Small intestine (tissue), 7 donors: ENCODE measurements at regions not wholly inside any gene's neighbourhood (a gene's known extent, or its start where the extent isn't known, plus 50 kb on each side); places are given as distances from the start of the nearest gene placed in this dataset.

Experiments used
- DNase-seq, 2 donors: peaks; one replicate each; pipeline versions ENCODE4 v3.0.0 to v3.0.0-alpha.2; 2013
- FAIRE-seq: peaks from 2 replicates; lab custom pipeline; 2012; peaks lifted over from hg19 to GRCh38; lab: Jason Lieb, UNC
- H3K27ac ChIP-seq, 3 donors: one replicate each; pipeline ENCODE4 v1.5.1; 2013; ENCODE audit warnings: low read length in 2 of 3, mild to moderate bottlenecking in 2 of 3, control low read depth in 1 of 3, inconsistent platforms in 1 of 3, low read depth in 1 of 3, moderate library complexity in 1 of 3
- H3K27me3 ChIP-seq, 3 donors: one replicate each; pipeline ENCODE4 v1.6.1; 2013; ENCODE audit warnings: low read length in 3 of 3, inconsistent platforms in 1 of 3; ENCODE audit not compliant: control insufficient read depth in 3 of 3, insufficient read depth in 3 of 3
- H3K36me3 ChIP-seq, 3 donors: one replicate each; pipeline ENCODE4 v1.6.1; 2013; ENCODE audit warnings: low read length in 3 of 3, inconsistent platforms in 1 of 3, low read depth in 1 of 3, mild to moderate bottlenecking in 1 of 3, moderate library complexity in 1 of 3; ENCODE audit not compliant: control insufficient read depth in 3 of 3, insufficient read depth in 2 of 3
- H3K4me1 ChIP-seq, 3 donors: one replicate each; pipeline ENCODE4 v1.6.1; 2013; ENCODE audit warnings: low read length in 2 of 3, inconsistent platforms in 1 of 3, low read depth in 1 of 3, mild to moderate bottlenecking in 1 of 3, moderate library complexity in 1 of 3; ENCODE audit not compliant: control insufficient read depth in 3 of 3, insufficient read depth in 2 of 3
- H3K4me3 ChIP-seq, 3 donors: one replicate each; pipeline ENCODE4 v1.5.1; 2013; ENCODE audit warnings: low read length in 3 of 3, control low read depth in 1 of 3, inconsistent platforms in 1 of 3, low read depth in 1 of 3, mild to moderate bottlenecking in 1 of 3, moderate library complexity in 1 of 3
- H3K9me3 ChIP-seq, 2 donors: one replicate each; pipeline ENCODE4 v1.6.1; 2013; ENCODE audit warnings: low read depth in 1 of 2, low read length in 1 of 2; ENCODE audit not compliant: control insufficient read depth in 2 of 2, insufficient read depth in 1 of 2
- WGBS, 3 donors: extraction: QIAGEN DNeasy Blood & Tissue Kit; methylation state at CpG; one replicate each; pipeline ENCODE4 v1.1.7; 2013; 5-methylcytosine and 5-hydroxymethylcytosine counted together
- donor health status: healthy with polysubstance abuse.
- donor health status: control.
- donor health status: control.
- donor health status: Bipolar disorder and iron deficiency.
- donor health status: healthy.

DNA sequence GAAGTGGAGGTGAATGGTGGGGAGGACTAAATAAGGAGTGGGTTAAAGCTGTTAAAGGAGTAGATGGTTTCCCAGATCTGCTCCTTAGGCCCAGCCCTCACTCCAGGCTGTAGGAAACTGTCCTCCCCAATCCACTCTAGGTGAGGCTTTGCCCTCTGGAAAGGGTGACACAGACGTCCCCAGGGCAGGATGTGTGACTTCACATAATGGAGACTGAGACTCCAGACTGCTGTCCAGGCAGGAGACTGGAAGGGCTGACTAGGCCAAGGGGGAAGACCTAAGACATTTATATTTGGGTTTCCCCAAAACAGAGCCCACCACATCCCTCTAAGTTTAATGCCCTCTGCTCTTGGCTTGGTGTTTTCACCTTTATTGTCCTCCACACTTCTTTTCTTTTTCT lies 488.5 kb downstream of the SHQ1 start:
- no peaks in the 10 kb centered on the region for H3K4me1 ChIP-seq
- peaks cover 0 to 4% (median 2%) of the 10 kb centered on the region in 3 donors for H3K27me3 ChIP-seq
- WGBS, 3 donors: 63 to 89% (median 80%) methylated on average over 1 of the region's 1 CpG
- H3K9me3 ChIP-seq: no peaks in the 10 kb centered on the region
- no peaks in the 10 kb centered on the region for H3K36me3 ChIP-seq
- FAIRE-seq (no peak), DNase-seq (no peak)
- no peak overlapping the region for H3K4me3 ChIP-seq
- no peak overlapping the region for H3K27ac ChIP-seq

DNA sequence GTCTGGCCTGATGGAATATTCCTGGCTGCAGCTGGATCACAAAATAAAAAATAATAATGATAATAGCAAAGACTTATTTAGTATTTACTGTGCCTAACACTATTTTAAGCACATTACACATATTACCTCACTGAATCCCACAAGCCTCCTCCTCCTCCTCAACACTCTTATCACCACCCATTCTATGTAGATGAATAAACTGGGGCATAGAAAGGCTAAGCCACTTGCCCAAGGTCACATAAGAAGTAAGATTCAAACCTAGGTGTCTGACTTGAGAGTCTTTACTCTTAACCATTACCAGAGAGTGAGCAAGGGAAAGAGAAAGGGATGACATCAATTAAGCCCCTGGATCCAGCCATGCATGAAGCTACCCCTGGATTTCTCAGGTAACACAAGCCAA lies 493.1 kb downstream of the SHQ1 start:
- Histone ChIP-seq H3K9me3 (no peaks in the 10 kb centered on the region), H3K4me1 (no peaks in the 10 kb centered on the region), H3K27me3 (no peaks in the 10 kb centered on the region), H3K36me3 (no peaks in the 10 kb centered on the region), H3K4me3 (no peak overlapping the region), H3K27ac (no peak overlapping the region)
- FAIRE-seq: no peak
- no peak for DNase-seq

DNA sequence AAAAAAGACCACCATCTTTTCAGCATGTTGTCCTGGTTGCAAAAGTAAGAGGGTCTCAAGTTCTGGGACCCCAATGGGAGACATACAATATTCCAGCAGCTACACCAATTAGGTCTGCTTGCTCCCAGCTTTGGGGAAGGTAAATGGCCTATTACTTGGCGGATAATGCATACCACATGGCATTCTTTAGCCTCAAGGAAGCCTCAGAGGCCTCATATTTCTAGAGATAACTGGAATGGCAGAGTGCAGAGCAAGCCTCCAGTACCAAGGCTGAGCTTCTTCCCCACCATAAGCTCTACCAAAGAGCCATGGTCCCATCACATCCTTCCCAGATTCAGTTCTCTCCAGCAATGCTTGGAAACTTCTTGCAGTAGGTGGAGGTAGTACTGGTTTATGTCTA lies 493.8 kb downstream of the SHQ1 start:
- 95 to 100% (median 96%) methylated on average over 1 of the region's 1 CpG for WGBS, 3 donors
- H3K4me3 ChIP-seq: no peak overlapping the region
- no peaks in the 10 kb centered on the region for H3K9me3 ChIP-seq
- H3K27me3 ChIP-seq: no peaks in the 10 kb centered on the region
- no peaks in the 10 kb centered on the region for H3K4me1 ChIP-seq
- FAIRE-seq (no peak), DNase-seq (no peak)
- no peaks in the 10 kb centered on the region for H3K36me3 ChIP-seq
- no peak overlapping the region for H3K27ac ChIP-seq

DNA sequence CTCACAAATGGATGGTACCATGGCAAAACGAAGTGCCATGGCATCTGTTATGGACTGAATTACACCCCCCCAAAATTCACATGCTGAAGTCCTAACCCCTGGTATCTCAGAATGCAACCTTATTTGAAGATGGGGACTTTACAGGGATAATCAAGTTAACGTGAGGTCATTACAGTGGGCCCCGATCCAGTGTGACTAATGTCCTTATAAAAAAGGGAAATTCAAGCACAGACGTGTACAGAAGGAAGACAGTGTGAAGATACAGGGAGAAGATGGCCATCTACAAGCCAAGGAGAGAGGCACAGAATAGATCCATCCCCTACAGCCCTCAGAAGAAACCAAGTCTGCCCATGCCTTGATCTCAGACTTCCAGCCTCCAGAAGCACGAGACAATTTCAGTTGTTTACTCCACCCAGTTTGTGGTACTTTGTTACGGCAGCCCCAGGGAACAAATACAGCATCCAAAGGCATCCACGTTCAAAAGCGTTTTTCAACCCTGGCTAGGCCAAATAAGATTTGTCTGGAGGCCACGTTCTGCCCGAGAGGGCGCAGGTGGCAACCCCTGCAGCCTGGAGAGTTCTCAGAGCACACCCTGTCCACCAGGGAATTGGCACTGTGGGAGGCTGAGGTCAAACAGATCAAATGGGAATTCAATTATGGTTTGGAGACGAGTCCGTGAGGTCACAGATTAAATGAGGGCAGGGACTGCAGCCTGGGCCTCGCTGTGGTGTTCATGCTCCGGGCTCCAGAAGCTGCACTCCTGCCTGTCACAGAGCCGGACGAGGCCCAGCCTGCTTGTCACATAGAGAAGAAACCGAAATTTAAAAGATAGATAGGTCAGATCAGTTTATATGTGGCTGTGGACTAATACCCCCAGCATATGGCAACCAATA lies 494.8 kb downstream of the SHQ1 start:
- peaks cover 0 to 3% of the 10 kb centered on the region in 2 donors for H3K9me3 ChIP-seq
- H3K36me3 ChIP-seq: no peaks in the 10 kb centered on the region
- DNase-seq (no peak), FAIRE-seq (no peak)
- no peaks in the 10 kb centered on the region for H3K27me3 ChIP-seq
- WGBS, 3 donors: 80 to 81% (median 80%) methylated on average over 18 of the region's 18 CpGs
- H3K27ac ChIP-seq: no peak overlapping the region
- H3K4me3 ChIP-seq: no peak overlapping the region
- H3K4me1 ChIP-seq: no peaks in the 10 kb centered on the region

DNA sequence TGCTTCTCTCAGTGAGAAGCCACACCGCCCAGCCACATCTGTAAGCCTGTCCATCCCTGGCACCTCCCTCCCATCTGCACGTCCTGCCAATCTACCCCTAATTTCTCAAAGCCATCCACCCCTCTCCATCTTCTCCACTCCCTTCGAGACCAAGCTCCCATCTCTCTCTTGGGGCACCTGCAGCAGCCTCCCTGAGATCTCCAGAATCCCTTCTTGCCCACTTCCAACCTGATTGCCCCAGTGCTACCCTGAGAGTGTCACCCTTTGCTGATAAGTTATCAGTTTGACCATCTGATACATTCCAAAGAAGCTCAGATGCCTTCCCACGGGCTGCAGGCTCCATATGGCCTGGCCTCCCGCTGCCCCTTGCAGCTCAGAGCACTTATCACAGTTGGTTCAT lies 496.1 kb downstream of the SHQ1 start:
- H3K9me3 ChIP-seq: peaks cover 0 to 3% of the 10 kb centered on the region in 2 donors
- no peaks in the 10 kb centered on the region for H3K36me3 ChIP-seq
- no peak overlapping the region for H3K27ac ChIP-seq
- 79 to 86% (median 85%) methylated on average over 5 of the region's 5 CpGs for WGBS, 3 donors
- H3K4me1 ChIP-seq: no peaks in the 10 kb centered on the region
- FAIRE-seq: no peak
- DNase-seq: no peak
- no peak overlapping the region for H3K4me3 ChIP-seq
- H3K27me3 ChIP-seq: no peaks in the 10 kb centered on the region

DNA sequence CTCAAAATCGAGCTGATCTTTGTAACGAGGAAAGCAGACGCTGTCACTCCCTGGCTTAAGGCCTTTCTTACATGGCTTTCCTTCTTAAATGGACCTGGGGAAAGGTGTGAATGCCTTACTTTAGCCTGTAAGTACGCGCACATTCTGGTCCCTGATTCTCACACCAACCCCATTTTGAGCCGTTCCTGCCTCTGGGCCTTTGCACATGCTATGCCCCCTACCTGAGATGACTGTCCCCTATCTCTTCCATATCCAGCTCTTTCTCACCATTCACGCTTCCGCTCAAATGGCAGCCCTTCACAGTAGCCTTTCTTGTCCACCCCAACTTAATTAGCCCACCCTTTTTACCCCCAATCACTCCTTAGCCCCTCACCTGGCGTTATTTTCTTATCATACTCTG lies 496.7 kb downstream of the SHQ1 start:
- Histone ChIP-seq H3K27ac (no peak overlapping the region), H3K4me3 (no peak overlapping the region), H3K36me3 (no peaks in the 10 kb centered on the region), H3K27me3 (no peaks in the 10 kb centered on the region), H3K9me3 (peaks cover 0 to 3% of the 10 kb centered on the region in 2 donors), H3K4me1 (no peaks in the 10 kb centered on the region)
- DNase-seq: no peak
- no peak for FAIRE-seq
- 87 to 90% (median 90%) methylated on average over 9 of the region's 9 CpGs for WGBS, 3 donors

DNA sequence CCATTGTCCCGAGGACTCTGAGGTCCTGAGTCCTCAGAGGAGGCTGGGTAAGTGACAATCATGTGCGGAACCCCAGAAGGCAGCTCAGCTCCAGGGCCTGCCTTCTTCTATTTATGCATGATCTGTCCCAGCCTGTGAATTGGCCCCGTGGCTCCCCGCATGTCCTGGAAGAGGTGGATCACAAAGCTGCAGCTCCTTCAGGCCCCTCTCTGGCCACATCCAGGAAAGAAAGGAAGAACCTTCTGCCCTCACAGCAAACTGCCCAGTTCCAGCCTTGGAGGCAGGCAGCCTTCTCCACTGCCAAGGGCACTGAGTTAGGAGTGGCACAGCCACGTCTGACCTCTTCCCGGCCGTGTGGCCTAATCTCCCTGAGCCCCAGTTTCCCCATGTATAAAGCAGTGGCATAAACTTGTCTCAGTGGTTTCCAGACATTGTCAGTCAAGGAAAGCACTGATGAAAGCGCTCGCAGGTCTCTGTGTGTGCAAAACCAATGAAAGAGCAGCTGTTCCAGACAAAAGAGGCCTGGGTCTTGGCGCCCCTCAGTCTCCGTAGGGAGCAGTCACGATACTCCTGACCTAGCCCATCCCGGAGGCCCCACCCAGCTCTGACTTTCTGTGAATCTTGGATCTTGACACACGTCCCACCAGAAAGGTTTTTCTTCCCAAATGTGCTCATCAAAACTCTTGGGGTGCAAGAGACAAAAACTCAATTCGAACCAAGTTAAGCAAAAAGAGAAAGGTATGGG lies 497.3 kb downstream of the SHQ1 start:
- 77 to 88% (median 84%) methylated on average over 15 of the region's 15 CpGs for WGBS, 3 donors
- no peak for FAIRE-seq

DNA sequence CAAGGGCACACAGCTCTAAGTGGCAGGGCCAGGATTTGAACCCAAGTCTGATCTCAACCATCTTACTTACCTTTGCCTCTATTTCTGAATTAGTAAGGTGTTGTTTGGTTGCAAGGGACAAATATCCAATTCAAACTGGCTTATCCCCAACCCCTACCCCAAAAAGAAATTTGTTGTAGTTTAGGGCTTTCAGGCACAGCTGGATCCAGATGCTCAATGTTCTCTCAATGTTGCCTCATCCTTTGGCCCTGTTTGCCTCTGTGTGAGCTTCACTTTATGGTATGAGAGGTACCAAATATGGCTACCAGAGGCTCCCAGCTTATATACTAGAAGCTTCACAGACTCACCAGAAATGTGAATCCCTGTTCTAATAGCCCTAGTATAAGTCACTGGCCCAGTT lies 499.9 kb downstream of the SHQ1 start:
- H3K27me3 ChIP-seq: no peaks in the 10 kb centered on the region
- H3K27ac ChIP-seq: peak overlapping the region in 1 of 3 donors; percentile 46
- DNase-seq (no peak), FAIRE-seq (no peak)
- H3K4me1 ChIP-seq: no peaks in the 10 kb centered on the region
- H3K9me3 ChIP-seq: peaks cover 0 to 3% of the 10 kb centered on the region in 2 donors
- H3K36me3 ChIP-seq: no peaks in the 10 kb centered on the region
- no peak overlapping the region for H3K4me3 ChIP-seq

More for the DNA sequence above, 497.3 kb downstream of the SHQ1 start:
- Histone ChIP-seq H3K27me3 (no peaks in the 10 kb centered on the region), H3K4me1 (no peaks in the 10 kb centered on the region), H3K27ac (no peak overlapping the region), H3K4me3 (no peak overlapping the region), H3K36me3 (no peaks in the 10 kb centered on the region), H3K9me3 (peaks cover 0 to 3% of the 10 kb centered on the region in 2 donors)
- DNase-seq: no peak
